NCI-H1105 treated with DMSO at 0.1 percent for 48 hours (cell line): ENCODE measurements at regions not wholly inside any gene's neighbourhood (a gene's known extent, or its start where the extent isn't known, plus 50 kb on each side); places are given as distances from the start of the nearest gene placed in this dataset.
"Not testable (repeated sequence)": the region's sequence is repeated elsewhere in the genome, so short reads cannot be mapped to it uniquely, and the experiment has no call there.

Experiments
- DNase-seq: peaks from one replicate; lab custom pipeline; 2025; lab: John Stamatoyannopoulos, UW

DNA sequence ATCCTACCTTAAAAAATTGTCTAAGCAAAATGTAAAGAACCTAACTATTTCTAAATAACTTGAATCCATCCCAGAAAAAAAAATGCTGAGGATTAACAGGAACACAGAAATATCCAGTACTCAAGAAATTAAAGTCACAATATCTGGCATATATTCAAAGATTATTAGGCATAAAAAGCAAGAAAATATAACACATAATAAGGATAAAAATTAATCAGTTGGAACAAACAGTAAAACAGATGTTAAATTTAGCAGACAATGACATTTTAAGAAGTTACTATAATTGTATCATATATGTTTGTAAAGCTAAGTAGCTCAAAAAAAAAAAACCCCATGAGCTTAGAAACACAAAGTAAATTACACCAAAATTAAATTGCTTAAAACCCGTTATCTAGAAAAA, 427.4 kb upstream of the GYPC start:
- no peak for DNase-seq

DNA sequence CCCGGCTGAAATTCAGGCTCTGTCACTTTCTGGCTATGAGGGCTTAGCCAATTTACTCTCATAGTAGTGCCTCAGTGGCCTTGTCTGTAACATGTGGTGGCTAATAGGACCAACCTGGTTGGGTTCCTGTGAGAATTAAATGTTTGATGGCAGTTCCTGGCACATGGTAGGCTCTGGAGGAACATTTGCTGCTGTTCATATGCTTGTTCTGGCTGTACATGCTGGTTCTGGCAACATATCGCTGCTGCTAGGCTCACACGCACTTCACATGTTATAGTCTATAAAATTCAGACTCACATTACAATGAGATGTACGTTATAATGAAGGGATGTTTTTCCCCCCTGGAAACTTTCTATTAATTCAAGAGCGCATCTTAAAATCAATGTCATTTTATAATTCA, 417.7 kb upstream of the GYPC start:
- DNase-seq: no peak

DNA sequence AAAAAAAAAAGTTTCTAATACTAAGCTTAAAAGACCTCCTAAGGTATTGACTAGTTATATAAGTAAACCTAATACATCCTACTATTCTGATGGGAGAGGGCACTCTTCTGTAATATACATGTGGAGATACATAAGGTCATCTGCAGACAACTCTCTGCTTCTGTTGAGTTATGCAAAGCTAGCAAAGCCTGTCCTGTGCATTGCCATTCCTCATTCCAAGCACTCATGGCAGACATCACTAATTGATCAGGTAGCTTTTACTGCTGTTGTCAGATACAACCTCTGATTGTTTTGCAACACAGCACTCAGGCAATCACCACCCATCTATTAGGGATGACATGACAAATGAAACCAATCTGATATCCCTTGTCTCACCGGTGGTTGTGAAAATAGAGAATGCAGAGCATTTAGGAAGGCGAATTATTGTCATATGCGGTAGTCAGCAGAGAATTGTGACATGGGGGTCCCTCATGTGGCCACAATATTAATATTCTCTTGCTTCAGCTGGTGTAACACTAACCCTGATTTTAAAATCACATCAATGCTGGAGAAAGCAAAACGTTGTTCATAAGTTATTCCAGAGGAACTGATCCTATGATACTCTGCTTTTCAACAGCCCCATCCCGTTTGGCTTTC, 416.5 kb upstream of the GYPC start:
- no peak for DNase-seq

DNA sequence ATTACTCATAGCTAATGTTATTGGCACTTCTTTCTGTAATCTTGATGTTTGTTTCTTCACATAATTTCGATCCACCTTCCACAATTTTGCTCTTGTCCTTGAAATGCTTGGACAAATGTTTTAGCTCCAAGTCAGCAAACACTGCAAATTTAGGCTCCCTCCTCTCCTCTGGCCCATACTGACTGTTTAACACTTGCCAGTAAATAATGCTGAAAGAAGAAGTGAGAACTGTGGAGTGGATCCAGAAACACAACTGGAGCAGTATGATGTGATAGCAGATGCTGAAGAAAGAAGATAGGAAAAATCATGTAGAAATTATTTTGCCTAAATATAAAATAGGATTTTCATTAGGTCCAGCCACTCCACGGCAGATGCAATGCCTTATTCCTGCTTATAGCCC, 415.0 kb upstream of the GYPC start:
- no peak for DNase-seq

DNA sequence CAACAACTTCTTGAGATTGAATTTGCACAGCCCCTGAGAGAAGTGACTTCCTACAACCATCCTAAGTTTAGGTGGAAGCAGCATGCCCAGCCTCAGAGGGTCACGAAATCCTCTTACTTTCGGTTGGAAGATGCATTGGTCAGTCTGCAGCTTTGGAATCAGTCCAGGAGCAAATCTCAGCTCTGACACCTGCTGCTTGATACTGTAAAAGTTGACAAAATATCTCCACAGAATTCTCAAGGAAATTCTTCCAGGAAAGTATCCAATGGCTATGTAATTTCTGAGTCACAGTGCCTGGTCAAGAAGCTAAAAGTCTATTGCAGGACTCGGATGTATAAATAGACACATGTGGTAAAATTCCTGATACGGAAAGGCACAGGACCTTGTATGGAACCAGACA, 414.5 kb upstream of the GYPC start:
- DNase-seq: no peak

GRCh38 chr2:126244937-126245336, 411.0 kb upstream of the GYPC start:
- no peak for DNase-seq

GRCh38 chr2:126253669-126254068, 402.3 kb upstream of the GYPC start:
- no peak for DNase-seq

- no peak for DNase-seq
Observed at GRCh38 chr2:126264625-126265024, 391.3 kb upstream of the GYPC start.

DNA sequence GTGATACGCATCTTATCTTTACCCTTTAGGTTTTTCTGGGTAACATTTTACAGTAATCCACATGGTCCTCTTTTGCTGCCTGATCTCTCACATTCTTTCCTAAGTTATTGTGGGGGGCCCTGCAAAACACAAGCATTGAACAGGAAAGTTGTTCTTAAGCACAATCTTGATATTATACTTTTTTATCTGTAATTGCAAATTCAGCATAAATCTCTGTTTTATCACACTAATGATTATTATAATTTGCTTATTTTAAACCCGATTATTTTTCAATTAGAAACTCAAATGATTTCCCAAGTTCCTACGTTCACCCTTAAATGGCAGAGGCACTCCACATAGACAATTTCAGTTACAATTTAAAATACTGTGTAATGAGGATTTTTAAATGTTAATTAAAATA, 386.0 kb upstream of the GYPC start:
- no peak for DNase-seq

DNA sequence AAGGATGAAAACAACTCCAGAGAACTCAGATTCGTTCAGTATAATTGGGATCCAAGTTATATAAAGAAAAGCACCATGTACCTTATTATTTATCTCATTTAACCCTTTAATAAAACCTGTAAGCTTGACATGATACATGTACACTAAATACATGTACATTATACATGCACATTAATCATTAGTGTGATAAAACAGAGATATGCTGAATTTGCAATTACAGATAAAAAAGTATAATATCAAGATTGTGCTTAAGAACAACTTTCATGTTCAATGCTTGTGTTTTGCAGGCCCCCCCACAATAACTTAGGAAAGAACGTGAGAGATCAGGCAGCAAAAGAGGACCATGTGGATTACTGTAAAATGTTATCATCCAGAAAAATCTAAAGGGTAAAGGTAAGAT, 385.4 kb upstream of the GYPC start:
- DNase-seq: no peak

DNA sequence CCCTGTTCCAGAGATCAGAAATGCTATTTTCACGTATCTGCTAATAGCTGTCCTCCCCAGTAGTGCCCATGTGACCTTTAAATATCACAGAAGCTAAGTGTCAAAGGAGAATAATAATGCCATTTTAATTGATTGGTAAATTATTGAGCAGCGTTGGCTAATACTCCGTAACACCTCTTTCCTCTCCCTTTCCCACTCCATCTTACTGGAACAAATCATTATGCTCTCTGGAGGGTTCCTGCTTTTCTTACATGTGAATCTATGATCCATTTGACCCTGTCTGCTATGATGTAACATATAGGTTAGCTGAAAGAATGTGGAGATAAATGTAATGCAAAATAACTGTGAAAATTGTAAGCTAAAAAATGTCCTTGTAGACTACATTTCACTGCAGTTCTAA, 383.6 kb upstream of the GYPC start:
- DNase-seq: no peak

- no peak for DNase-seq
Observed at GRCh38 chr2:126275098-126275497, 380.9 kb upstream of the GYPC start.

DNA sequence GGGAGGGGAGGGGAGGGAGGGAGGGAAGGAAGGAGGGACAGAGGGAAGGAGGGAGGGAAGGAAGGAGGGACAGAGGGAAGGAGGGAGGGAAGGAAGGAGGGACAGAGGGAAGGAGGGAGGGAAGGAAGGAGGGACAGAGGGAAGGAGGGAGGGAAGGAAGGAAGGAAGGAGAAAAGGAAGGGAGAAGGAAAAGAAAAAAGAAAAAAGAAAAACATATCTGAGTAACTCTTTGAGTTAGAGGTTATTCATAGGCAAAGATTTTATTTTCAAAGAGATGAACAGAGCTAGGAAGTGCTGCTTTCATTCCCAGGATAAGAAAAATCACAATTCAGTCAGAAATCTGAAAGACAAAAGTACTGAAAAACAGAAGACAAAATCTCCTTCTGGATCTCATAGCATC, 379.7 kb upstream of the GYPC start:
- not testable (repeated sequence) for DNase-seq

GRCh38 chr2:126288362-126288761, 367.6 kb upstream of the GYPC start:
- DNase-seq: no peak

- DNase-seq: not testable (repeated sequence)
Observed at GRCh38 chr2:126293962-126294361, 362.0 kb upstream of the GYPC start.

GRCh38 chr2:126299469-126299976, 356.4 kb upstream of the GYPC start:
- DNase-seq: no peak

- no peak for DNase-seq
Observed at GRCh38 chr2:126300348-126300747, 355.6 kb upstream of the GYPC start.

- no peak for DNase-seq
Observed at GRCh38 chr2:126302043-126302442, 353.9 kb upstream of the GYPC start.

DNA sequence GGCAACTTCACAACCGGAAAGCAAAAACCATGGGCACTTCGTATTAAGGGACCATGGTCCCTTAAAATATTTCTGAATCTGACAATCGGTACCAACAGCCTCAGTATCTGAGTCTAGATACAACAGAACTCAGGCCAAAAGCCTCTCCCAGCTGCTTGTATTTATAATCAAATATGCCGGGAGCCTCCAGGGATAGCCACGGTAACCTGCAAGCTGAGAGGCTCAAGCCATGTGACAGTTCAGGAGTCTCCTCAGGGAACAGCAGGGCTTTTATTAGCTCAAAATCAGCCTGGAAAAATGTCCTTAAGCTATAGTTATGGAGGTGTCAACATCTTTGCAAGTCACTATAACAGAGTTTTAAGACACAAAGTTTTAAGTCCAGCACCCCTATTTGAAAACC, 352.8 kb upstream of the GYPC start:
- DNase-seq: no peak

DNA sequence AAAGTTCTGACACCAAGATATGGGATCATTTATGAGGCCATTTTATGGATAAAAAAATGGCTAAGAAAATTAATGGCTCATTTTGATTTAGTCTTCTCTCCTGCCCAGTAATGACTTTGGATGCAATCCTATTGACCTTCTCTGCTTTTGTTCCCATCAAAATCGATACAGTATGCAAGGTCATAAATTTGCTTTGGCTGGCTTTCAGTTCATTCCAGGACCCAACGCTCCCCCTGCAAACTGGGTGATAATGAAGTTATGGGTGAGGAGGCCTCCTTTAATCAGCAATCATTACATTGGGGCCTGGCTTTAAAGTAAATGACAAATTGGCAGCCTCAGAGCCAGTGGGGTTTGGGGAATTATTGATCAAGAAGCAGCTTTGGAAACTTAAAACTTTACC, 351.8 kb upstream of the GYPC start:
- no peak for DNase-seq

- DNase-seq: no peak
Observed at GRCh38 chr2:126306539-126306938, 349.4 kb upstream of the GYPC start.

DNA sequence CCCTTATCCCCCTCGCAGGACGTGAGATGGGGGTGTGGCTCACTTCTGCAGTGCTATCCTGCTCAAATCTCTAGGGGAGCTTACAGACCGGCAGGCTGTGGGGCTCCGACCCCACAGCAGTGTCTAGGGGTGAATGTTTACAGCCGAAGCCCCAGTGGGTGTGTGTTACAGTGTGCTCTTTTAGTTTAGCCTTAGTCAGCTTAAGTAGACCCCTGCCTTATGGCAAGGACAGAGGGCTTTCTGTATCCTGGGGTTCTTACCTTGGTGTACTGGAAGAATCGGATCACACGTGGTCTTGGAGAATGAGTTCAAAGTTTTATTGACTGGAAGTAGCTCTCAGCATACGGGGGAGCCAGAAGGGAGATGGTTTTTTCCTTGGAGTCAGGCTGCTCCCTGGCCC, 348.2 kb upstream of the GYPC start:
- DNase-seq: no peak

- DNase-seq: no peak
Observed at GRCh38 chr2:126309185-126309584, 346.8 kb upstream of the GYPC start.

- no peak for DNase-seq
Observed at GRCh38 chr2:126312579-126312978, 343.4 kb upstream of the GYPC start.

DNA sequence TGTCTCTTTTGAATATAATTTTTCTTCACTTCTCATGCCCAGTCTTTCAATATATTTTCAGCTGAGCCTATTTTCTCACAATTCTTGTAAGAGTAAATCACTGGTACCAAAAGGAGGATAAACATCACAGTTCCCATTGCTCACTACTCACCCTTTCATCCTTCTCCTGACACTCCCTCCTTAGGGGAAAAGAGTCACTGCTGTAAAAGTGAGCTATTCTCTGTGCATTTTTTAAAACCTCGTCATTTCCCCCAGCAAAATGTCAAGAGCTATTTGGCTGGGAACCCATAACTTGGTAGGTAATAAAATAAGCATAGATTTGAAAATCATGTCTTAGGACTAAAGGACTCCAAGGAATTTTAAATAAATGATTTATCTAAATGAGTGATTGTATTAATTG, 340.1 kb upstream of the GYPC start:
- DNase-seq: no peak
